GM23338 (cell line): ENCODE measurements at regions not wholly inside any gene's neighbourhood (a gene's known extent, or its start where the extent isn't known, plus 50 kb on each side); places are given as distances from the start of the nearest gene placed in this dataset.

Experiments
- ATAC-seq: fragments of 200-7000 bp; cut with Tn5 transposase; 3 replicates; pipeline ENCODE4 v1.9.1; 2020
- DNase-seq: peaks from one replicate; pipeline ENCODE4 v3.0.0-alpha.2; 2015; ENCODE audit warnings: low spot score
- H2AFZ ChIP-seq: fragments of 200-600 bp; sonication (generic); 2 replicates; pipeline ENCODE4 v1.8.0; 2016; ENCODE audit warnings: antibody characterized with exemption, mild to moderate bottlenecking, moderate library complexity
- H3F3A ChIP-seq: fragments of 200-600 bp; sonication (generic); replicated peaks from 2 replicates; pipeline ENCODE4 v1.8.0; 2017; ENCODE audit warnings: antibody characterized with exemption, mixed run types, low read depth
- H3K27ac ChIP-seq: fragments of 200-600 bp; sonication (generic); 2 replicates; pipeline ENCODE4 v1.6.1; 2016; ENCODE audit warnings: low read depth
- H3K27me3 ChIP-seq: fragments of 200-600 bp; sonication (generic); 2 replicates; pipeline ENCODE4 v1.8.0; 2016; ENCODE audit warnings: mild to moderate bottlenecking, mixed run types, moderate library complexity; ENCODE audit not compliant: insufficient read depth
- H3K36me3 ChIP-seq: fragments of 200-600 bp; sonication (generic); 2 replicates; pipeline ENCODE4 v1.8.0; 2016; ENCODE audit warnings: mild to moderate bottlenecking; ENCODE audit not compliant: insufficient read depth
- H3K4me1 ChIP-seq: fragments of 200-600 bp; sonication (generic); 2 replicates; pipeline ENCODE4 v1.8.0; 2016; ENCODE audit warnings: mild to moderate bottlenecking, moderate library complexity; ENCODE audit not compliant: insufficient read depth
- H3K4me2 ChIP-seq: fragments of 200-600 bp; sonication (generic); 2 replicates; pipeline ENCODE4 v1.7.1; 2017; ENCODE audit warnings: mixed run types
- H3K4me3 ChIP-seq: fragments of 200-600 bp; sonication (generic); 2 replicates; pipeline ENCODE4 v1.6.1; 2016; ENCODE audit warnings: mixed run types
- H3K79me2 ChIP-seq: fragments of 200-600 bp; sonication (generic); replicated peaks from 2 replicates; pipeline ENCODE4 v1.8.0; 2017; ENCODE audit warnings: mild to moderate bottlenecking; ENCODE audit not compliant: insufficient read depth
- H3K9me2 ChIP-seq: fragments of 200-600 bp; sonication (generic); 2 replicates; pipeline ENCODE4 v1.8.0; 2017; ENCODE audit not compliant: insufficient read depth
- H4K20me1 ChIP-seq: fragments of 200-600 bp; sonication (generic); replicated peaks from 2 replicates; pipeline ENCODE4 v1.8.0; 2017; ENCODE audit warnings: mild to moderate bottlenecking; ENCODE audit not compliant: insufficient read depth
- H3K27ac Mint-ChIP-seq: 2 replicates; pipeline ENCODE4 v1.8.0; 2020; ENCODE audit warnings: inconsistent platforms, mild to moderate bottlenecking, moderate library complexity, mixed read lengths
- H3K27me3 Mint-ChIP-seq: 3 replicates; pipeline ENCODE4 v1.8.0; 2022; ENCODE audit warnings: low read depth, mild to moderate bottlenecking, moderate library complexity, mixed read lengths, inconsistent platforms; ENCODE audit not compliant: insufficient read depth, poor library complexity
- H3K36me3 Mint-ChIP-seq: 3 replicates; pipeline ENCODE4 v1.8.0; 2021; ENCODE audit warnings: low read depth, mild to moderate bottlenecking, inconsistent platforms, moderate library complexity, mixed read lengths
- H3K4me1 Mint-ChIP-seq: 3 replicates; pipeline ENCODE4 v1.8.0; 2020; ENCODE audit warnings: mild to moderate bottlenecking, inconsistent platforms, mixed read lengths
- H3K4me3 Mint-ChIP-seq: 3 replicates; pipeline ENCODE4 v1.8.0; 2021; ENCODE audit warnings: moderate library complexity, mild to moderate bottlenecking, inconsistent platforms, mixed read lengths
- H3K9me3 Mint-ChIP-seq: 3 replicates; pipeline ENCODE4 v1.8.0; 2020; ENCODE audit warnings: moderate library complexity, mild to moderate bottlenecking, inconsistent platforms, mixed read lengths
- CREB1 ChIP-seq: fragments of 250-450 bp; sonication (Bioruptor Pico); IDR thresholded peaks from 2 replicates; pipeline ENCODE4 v1.5.0; 2020; ENCODE audit warnings: low read depth, mild to moderate bottlenecking, moderate library complexity
- CTCF ChIP-seq, 2 experiments: fragments of 200-600 bp in 1 of 2; sonication (generic) in 1 of 2; conservative IDR thresholded peaks; 2 replicates each; pipeline versions ENCODE4 v1.5.1 to v1.6.1; 2016 to 2017; ENCODE audit warnings: antibody characterized with exemption in 2 of 2, low read depth in 2 of 2, mild to moderate bottlenecking in 2 of 2, moderate library complexity in 1 of 2
- EZH2 ChIP-seq: fragments of 200-600 bp; sonication (generic); IDR thresholded peaks from one replicate; pipeline ENCODE4 v1.8.0; 2017; ENCODE audit warnings: antibody characterized with exemption, mild to moderate bottlenecking, low read depth; ENCODE audit not compliant: unreplicated experiment
- EZH2phosphoT487 ChIP-seq: fragments of 200-600 bp; sonication (generic); IDR thresholded peaks from one replicate; pipeline ENCODE4 v1.8.1; 2018; ENCODE audit warnings: antibody characterized with exemption; ENCODE audit not compliant: unreplicated experiment
- JUNB ChIP-seq: IDR thresholded peaks from one replicate; pipeline ENCODE4 v1.6.1; 2016; ENCODE audit warnings: antibody characterized with exemption; ENCODE audit not compliant: unreplicated experiment
- NANOG ChIP-seq: IDR thresholded peaks from 2 replicates; pipeline ENCODE4 v1.6.1; 2016; ENCODE audit warnings: antibody characterized with exemption, borderline replicate concordance
- POLR2AphosphoS5 ChIP-seq: IDR thresholded peaks from 2 replicates; pipeline ENCODE4 v1.6.1; 2016; ENCODE audit warnings: antibody characterized with exemption, low read depth
- REST ChIP-seq: IDR thresholded peaks from one replicate; pipeline ENCODE4 v1.6.1; 2018; ENCODE audit warnings: antibody characterized with exemption; ENCODE audit not compliant: unreplicated experiment
- STAT1 ChIP-seq: IDR thresholded peaks from one replicate; pipeline ENCODE4 v1.6.1; 2016; ENCODE audit warnings: antibody characterized with exemption; ENCODE audit not compliant: unreplicated experiment
- ZNF114 ChIP-seq: fragments of 250-450 bp; sonication (Bioruptor Pico); IDR thresholded peaks from 2 replicates; pipeline ENCODE4 v1.5.0; 2020; ENCODE audit warnings: mild to moderate bottlenecking, moderate library complexity
- ZNF331 ChIP-seq: fragments of 250-450 bp; sonication (Bioruptor Pico); IDR thresholded peaks from 2 replicates; pipeline ENCODE4 v1.5.0; 2020; ENCODE audit warnings: low read depth, mild to moderate bottlenecking, moderate library complexity
- TF ChIP-seq, protein P1 (sequence below): fragments of 250-450 bp; sonication (Bioruptor Pico); IDR thresholded peaks from 2 replicates; pipeline ENCODE4 v1.5.0; 2020; ENCODE audit warnings: mild to moderate bottlenecking, moderate library complexity
- TF ChIP-seq, protein P2 (sequence below): IDR thresholded peaks from 2 replicates; pipeline ENCODE4 v1.6.1; 2016; ENCODE audit warnings: antibody characterized with exemption

DNA sequence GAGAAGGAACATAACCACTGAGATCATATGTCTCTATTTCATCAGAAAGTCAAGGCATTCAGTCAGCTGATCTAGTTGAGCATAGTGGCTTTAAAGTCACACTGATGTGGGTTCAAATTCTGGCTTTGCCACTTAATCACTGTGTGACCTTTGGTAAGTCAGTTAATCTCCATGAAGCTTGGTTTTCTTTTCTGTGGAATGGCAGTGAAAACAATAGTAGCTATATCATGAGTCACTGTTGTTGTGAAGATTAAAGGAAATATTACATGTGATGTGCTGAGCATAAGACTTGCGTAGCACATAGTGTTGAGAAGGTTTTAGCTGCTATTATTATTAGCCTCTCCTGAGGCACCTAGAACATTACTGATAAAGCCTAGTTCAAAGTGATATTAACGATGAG lies 242.2 kb downstream of the FMR1NB start:
- H3K4me3 Mint-ChIP-seq, result no peak overlapping the region
- H3K27me3 ChIP-seq, result no peaks in the 10 kb centered on the region
- no peaks in the 10 kb centered on the region for H3K4me1 ChIP-seq
- H3F3A ChIP-seq, result no peaks in the 10 kb centered on the region
- TF ChIP-seq POLR2AphosphoS5 (no peak), REST (no peak), ZNF114 (CRISPR knock-in tag) (no peak), ZNF331 (CRISPR knock-in tag) (no peak), NANOG (no peak), EZH2 (no peak), STAT1 (no peak), EZH2phosphoT487 (no peak), CTCF (conservative IDR thresholded peaks at IDR 0.05; ENCODE audit: low read depth in 2 of 2) (no peak), JUNB (no peak), CREB1 (no peak)
- TF ChIP-seq, protein P1, sequence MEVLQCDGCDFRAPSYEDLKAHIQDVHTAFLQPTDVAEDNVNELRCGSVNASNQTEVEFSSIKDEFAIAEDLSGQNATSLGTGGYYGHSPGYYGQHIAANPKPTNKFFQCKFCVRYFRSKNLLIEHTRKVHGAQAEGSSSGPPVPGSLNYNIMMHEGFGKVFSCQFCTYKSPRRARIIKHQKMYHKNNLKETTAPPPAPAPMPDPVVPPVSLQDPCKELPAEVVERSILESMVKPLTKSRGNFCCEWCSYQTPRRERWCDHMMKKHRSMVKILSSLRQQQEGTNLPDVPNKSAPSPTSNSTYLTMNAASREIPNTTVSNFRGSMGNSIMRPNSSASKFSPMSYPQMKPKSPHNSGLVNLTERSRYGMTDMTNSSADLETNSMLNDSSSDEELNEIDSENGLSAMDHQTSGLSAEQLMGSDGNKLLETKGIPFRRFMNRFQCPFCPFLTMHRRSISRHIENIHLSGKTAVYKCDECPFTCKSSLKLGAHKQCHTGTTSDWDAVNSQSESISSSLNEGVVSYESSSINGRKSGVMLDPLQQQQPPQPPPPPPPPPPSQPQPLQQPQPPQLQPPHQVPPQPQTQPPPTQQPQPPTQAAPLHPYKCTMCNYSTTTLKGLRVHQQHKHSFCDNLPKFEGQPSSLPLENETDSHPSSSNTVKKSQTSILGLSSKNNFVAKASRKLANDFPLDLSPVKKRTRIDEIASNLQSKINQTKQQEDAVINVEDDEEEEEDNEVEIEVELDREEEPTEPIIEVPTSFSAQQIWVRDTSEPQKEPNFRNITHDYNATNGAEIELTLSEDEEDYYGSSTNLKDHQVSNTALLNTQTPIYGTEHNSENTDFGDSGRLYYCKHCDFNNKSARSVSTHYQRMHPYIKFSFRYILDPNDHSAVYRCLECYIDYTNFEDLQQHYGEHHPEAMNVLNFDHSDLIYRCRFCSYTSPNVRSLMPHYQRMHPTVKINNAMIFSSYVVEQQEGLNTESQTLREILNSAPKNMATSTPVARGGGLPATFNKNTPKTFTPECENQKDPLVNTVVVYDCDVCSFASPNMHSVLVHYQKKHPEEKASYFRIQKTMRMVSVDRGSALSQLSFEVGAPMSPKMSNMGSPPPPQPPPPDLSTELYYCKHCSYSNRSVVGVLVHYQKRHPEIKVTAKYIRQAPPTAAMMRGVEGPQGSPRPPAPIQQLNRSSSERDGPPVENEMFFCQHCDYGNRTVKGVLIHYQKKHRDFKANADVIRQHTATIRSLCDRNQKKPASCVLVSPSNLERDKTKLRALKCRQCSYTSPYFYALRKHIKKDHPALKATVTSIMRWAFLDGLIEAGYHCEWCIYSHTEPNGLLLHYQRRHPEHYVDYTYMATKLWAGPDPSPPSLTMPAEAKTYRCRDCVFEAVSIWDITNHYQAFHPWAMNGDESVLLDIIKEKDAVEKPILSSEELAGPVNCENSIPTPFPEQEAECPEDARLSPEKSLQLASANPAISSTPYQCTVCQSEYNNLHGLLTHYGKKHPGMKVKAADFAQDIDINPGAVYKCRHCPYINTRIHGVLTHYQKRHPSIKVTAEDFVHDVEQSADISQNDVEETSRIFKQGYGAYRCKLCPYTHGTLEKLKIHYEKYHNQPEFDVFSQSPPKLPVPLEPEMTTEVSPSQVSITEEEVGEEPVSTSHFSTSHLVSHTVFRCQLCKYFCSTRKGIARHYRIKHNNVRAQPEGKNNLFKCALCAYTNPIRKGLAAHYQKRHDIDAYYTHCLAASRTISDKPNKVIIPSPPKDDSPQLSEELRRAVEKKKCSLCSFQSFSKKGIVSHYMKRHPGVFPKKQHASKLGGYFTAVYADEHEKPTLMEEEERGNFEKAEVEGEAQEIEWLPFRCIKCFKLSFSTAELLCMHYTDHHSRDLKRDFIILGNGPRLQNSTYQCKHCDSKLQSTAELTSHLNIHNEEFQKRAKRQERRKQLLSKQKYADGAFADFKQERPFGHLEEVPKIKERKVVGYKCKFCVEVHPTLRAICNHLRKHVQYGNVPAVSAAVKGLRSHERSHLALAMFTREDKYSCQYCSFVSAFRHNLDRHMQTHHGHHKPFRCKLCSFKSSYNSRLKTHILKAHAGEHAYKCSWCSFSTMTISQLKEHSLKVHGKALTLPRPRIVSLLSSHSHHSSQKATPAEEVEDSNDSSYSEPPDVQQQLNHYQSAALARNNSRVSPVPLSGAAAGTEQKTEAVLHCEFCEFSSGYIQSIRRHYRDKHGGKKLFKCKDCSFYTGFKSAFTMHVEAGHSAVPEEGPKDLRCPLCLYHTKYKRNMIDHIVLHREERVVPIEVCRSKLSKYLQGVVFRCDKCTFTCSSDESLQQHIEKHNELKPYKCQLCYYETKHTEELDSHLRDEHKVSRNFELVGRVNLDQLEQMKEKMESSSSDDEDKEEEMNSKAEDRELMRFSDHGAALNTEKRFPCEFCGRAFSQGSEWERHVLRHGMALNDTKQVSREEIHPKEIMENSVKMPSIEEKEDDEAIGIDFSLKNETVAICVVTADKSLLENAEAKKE (CRISPR knock-in tag), result no peak
- TF ChIP-seq, protein P2, sequence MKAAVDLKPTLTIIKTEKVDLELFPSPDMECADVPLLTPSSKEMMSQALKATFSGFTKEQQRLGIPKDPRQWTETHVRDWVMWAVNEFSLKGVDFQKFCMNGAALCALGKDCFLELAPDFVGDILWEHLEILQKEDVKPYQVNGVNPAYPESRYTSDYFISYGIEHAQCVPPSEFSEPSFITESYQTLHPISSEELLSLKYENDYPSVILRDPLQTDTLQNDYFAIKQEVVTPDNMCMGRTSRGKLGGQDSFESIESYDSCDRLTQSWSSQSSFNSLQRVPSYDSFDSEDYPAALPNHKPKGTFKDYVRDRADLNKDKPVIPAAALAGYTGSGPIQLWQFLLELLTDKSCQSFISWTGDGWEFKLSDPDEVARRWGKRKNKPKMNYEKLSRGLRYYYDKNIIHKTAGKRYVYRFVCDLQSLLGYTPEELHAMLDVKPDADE, result no peak
- no peak overlapping the region for H3K4me3 ChIP-seq
- H3K79me2 ChIP-seq, result no peaks in the 10 kb centered on the region
- no peaks in the 10 kb centered on the region for H3K4me1 Mint-ChIP-seq
- no peaks in the 10 kb centered on the region for H3K36me3 ChIP-seq
- no peak for DNase-seq
- H3K27me3 Mint-ChIP-seq, result no peaks in the 10 kb centered on the region
- H3K27ac Mint-ChIP-seq, result no peak overlapping the region
- H2AFZ ChIP-seq, result no peak overlapping the region
- no peaks in the 10 kb centered on the region for H4K20me1 ChIP-seq
- no peak overlapping the region for H3K27ac ChIP-seq
- H3K9me3 Mint-ChIP-seq, result peaks cover 5% of the 10 kb centered on the region
- no peaks in the 10 kb centered on the region for H3K9me2 ChIP-seq
- H3K36me3 Mint-ChIP-seq, result no peaks in the 10 kb centered on the region
- H3K4me2 ChIP-seq, result no peak overlapping the region
- no peak for ATAC-seq
